Retinal pigment epithelial cell (primary cell): ENCODE measurements at regions not wholly inside any gene's neighbourhood (a gene's known extent, or its start where the extent isn't known, plus 50 kb on each side); places are given as distances from the start of the nearest gene placed in this dataset.
A peak's percentile ranks its signal among the peaks of the same experiment; 100 is the strongest.

Source experiments
- DNase-seq: peaks from one replicate; pipeline ENCODE4 v3.0.0-alpha.2; 2010; ENCODE audit warnings: low read depth
- H3K4me3 ChIP-seq: 2 replicates; pipeline ENCODE4 v1.5.1; 2011; ENCODE audit warnings: mild to moderate bottlenecking, low read length, control low read depth, moderate library complexity
- CTCF ChIP-seq: conservative IDR thresholded peaks from 2 replicates; pipeline ENCODE4 v1.5.1; 2011; ENCODE audit warnings: low read depth, low read length, control low read depth, inconsistent platforms

- no peak overlapping the region for H3K4me3 ChIP-seq
- DNase-seq: no peak
- no peak for TF ChIP-seq CTCF
Observed at GRCh38 chr13:34465423-34465922, 476.6 kb upstream of the NBEA start.

- no peak for DNase-seq
- no peak for TF ChIP-seq CTCF
- no peak overlapping the region for H3K4me3 ChIP-seq
Observed at GRCh38 chr13:34466301-34466700, 475.8 kb upstream of the NBEA start.

- no peak for TF ChIP-seq CTCF
- DNase-seq: no peak
- H3K4me3 ChIP-seq: no peak overlapping the region
Observed at GRCh38 chr13:34467450-34468083, 474.5 kb upstream of the NBEA start.

DNA sequence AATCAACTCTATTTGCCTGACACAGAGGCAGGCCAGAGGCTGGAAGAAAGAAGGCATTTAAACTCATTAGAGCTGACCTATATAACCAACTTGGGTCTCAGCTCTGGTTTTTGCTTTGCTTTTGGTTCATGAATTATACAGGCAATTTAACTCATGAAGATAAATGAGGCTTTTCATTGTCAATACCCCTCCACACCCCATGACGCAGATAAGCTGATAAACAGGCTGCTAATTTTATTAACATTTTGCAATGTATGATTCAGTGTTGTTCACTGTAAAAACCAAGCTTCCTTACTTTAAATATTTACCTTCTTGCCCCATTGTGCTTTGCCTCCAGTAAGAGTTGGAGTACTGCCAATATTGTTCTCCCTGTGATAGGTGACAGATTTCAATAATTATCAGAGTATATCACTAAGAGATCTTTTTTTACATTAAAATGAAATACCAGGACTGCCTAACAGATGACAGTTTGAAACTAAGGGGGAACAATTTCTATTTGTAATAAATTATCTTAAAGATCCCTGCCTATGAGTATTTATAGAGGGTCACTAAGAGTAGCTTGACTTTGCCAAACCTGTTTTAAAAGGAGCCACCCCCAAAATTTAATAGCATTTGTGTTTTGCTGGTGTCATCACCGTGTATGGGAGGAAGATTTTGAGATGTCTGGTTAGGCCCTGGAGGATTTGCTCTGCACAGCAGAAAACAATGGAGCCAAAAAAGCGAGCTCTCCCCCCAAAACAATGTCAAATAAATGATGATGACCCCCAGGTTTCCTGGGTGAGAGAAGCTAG, 472.7 kb upstream of the NBEA start:
- H3K4me3 ChIP-seq: no peak overlapping the region
- TF ChIP-seq CTCF: no peak
- peak; percentile 40 for DNase-seq

GRCh38 chr13:34474187-34474868, 467.7 kb upstream of the NBEA start:
- no peak for DNase-seq
- TF ChIP-seq CTCF: no peak
- no peak overlapping the region for H3K4me3 ChIP-seq

- DNase-seq: no peak
- H3K4me3 ChIP-seq: no peak overlapping the region
- no peak for TF ChIP-seq CTCF
Observed at GRCh38 chr13:34478376-34478775, 463.7 kb upstream of the NBEA start.
